GM19328 (cell line): ENCODE measurements at regions not wholly inside any gene's neighbourhood (a gene's known extent, or its start where the extent isn't known, plus 50 kb on each side); places are given as distances from the start of the nearest gene placed in this dataset.
"Not testable (repeated sequence)": the region's sequence is repeated elsewhere in the genome, so short reads cannot be mapped to it uniquely, and the experiment has no call there.

ENCODE experiments used
- ATAC-seq: cut with Tn5 transposase; IDR thresholded peaks from one replicate; pipeline ENCODE4 v1.9.1; 2021; ENCODE audit warnings: mild to moderate bottlenecking, moderate library complexity; ENCODE audit not compliant: unreplicated experiment

DNA sequence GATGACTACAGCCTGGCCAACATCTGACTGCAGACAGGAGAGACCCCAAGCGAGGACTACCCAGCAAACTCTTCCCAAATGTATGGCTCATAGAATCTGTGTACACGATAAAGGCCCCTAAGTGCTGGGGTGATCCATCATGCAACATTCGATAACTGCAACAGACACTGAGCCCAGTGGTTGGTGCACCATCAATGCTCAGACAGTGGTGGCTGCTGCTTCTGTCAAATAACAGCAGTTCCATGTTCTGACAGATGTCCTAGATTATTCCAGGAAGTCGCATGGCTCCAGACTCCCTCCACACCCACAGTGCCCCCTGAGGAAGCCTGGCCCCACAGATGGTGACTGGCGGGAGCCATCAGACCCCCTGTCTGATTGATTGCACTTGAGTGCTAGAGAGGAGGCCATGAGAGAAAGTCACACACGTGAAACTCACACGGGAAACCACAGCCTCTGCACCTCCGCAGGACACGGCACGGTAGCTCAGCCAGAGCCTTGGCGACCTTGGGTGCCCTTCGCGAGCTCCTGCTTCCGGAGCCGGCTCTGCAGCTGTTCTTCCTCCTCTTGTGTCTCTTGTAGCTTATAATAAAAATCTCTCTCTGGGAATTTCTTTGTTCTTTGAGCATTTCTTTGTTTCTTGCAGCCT is 1155.9 kb downstream of the TBC1D22A start:
- no peak for ATAC-seq

DNA sequence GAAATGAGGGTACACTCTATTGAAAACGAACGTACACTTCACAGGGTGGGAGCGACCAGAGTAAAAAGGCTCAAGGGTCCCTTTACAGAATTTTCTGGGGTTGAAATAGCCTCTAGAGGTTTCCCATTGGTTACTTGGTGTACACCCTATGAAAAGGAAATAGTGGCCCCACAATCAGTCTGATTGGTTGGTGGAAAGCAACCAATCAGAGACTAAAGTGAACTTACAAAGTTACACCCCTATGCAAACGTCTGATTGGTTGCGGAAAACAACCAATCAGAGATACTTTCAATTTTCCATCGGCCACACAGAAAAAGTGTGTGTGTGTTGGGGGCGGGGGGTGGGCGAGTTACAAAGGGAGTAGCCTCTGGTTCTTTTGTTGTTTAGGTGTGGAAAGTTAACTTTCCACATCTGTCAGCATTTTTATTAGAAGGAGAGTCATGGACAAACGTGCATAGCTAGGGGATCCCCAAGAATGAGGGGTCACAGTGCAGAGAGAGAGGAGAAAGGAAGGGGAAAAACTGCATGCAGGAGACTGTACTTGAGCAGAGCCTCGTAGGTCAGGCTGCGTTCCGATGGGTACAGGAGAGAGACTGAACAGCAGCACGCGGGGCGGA is 1152.1 kb downstream of the TBC1D22A start:
- ATAC-seq: no peak

DNA sequence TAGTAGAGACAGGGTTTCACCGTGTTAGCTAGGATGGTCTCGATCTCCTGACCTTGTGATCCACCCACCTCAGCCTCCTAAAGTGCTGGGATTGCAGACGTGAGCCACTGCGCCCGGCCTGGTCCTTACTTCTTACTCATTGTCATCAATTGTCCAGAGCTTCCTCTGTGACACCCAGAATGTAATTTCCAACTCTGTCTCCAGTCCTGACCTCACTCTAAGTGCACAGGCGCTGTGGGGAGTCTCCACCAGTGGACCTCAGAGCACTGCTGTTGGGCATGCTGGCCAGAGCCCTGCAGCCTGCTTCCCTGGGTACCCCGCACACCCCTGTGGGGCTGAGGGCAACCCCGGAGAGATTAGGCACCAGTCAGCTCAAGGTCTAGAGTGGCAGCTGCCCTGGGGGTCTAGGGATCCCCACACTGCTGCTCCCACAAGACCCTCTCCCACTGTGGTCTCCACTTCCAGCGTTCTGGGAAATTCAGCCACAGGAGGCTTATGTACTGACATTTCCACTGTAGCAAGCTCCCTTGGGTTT is 1140.3 kb downstream of the TBC1D22A start:
- no peak for ATAC-seq

DNA sequence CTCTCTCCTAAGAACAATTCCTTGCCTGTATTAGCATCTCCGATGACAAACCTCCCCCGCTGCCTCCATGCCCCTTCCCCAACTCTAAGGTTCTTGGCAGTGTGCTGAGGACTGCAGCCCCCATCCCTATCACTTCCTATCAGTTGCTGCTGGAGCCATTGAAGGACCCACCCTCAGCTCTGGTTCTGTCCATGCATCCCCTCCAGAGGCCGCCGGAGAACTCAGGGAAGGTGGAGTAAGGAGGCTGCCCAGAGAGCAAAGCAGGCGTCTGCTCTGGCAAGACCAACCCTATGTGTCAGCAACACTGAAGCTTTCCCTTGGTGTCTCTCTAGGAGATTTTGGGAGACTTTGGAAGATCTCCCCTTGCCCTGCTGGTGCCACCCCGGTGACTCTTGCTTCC is 1139.5 kb downstream of the TBC1D22A start:
- no peak for ATAC-seq

DNA sequence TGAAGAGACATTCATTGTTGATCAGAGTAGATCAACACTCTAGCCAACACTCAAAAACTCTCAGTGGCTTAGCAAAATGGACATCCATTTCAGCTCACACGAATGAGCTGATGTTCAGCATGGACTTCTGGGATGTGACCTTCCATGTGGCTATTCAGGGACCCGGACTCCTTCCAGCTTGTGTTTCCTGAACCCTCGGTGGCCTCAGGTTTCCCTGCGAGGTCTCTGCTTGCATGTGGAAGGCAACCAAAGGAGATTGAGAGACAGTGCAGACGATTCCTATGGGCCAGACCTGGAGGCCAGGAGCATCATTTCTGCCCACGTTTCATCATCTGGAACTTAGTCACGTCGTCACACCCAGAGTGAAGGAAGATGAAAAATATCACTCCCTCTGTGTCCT is 1137.4 kb downstream of the TBC1D22A start:
- ATAC-seq: no peak

DNA sequence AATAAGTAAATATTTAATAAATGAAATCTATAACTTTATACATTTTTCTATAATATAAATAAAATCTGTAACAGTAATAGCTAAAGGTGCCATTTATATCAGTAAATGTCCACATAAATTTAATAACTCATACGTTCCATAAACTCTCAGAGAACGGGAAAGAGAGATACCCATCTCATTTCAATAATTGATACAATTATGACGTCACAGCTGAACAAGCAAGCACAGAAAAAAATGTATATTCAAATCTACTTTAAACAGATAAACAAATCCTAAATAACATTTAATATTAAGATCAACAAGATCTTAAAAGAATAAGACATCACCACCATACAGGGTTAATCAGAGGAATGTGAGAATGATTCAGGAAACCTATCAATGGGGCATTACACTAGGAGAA is 1136.5 kb downstream of the TBC1D22A start:
- no peak for ATAC-seq

DNA sequence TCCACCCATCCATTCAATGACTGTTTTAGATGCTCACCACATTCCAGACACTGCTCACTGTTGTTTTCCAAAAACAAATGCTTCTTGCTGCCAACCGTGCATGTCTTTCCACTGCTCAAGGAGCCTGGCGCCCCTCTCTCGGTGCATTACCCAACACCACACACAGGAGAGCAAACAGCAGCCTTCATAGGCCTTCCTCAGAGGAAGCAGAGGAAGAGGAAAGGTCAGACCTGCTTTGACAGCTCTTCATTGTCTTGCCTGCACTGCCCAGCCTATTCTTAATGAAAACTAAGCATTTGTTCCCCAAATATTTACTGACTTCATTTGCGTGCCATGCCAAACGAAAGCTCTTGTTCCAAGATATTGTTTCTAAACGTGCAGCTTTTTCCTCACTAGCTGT is 1129.2 kb downstream of the TBC1D22A start:
- ATAC-seq: no peak

DNA sequence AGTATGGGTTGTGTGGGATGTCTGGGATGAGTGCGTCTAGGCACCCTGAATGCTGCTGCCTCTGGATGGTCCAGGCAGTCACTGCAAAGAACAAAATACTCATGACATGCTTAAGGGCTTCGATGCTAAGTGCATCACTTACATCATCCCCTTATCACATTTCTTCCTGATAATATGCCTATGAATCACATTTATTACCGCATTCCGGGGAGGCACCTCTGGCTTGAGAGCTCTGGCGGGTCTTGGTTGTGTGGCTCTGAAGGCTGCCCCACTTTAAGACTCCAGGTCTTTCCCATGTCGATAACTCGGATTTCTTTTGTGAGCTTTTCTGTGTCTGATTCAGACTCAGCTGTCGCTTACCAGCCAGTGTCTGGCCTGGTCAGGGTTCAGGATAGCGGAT is 1126.4 kb downstream of the TBC1D22A start:
- no peak for ATAC-seq

DNA sequence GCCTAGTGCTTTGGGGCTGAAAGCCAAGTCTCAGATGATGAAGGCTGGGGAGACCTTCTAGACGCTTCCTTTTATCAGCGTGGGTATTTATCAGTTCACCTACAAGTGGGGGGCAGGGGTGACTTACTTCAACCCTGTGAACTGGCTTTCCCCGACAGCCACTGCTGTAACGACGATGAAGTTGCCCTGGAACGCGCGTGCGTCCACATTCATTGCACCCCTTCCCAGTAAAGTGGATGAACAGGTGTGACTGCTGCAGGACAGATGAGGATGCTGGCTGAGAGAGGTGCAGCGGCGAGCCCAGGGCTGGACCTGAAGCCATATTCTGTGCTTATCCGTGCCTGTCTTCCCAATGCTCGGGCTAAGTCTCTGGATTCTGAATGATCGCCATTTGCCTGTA is 1122.3 kb downstream of the TBC1D22A start:
- no peak for ATAC-seq

DNA sequence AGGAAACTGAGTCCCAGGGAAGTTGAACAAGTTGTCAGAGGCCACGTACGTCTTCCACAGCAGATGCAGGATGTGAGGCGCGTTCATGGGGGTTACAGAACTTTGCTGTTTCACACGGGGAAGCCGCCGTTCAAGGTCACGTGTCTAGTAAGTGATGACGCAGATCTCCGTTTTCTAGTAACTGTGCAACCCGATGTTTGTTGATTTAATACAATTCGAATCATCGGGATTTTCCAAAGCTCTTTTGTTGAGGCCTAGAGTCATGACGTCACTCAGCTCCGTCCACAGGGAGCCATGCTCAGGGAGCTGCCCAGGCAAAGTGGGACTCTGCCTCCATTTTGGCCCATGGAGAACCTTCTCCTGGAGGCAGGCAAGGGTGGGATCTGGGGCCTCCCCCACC is 1121.8 kb downstream of the TBC1D22A start:
- no peak for ATAC-seq

DNA sequence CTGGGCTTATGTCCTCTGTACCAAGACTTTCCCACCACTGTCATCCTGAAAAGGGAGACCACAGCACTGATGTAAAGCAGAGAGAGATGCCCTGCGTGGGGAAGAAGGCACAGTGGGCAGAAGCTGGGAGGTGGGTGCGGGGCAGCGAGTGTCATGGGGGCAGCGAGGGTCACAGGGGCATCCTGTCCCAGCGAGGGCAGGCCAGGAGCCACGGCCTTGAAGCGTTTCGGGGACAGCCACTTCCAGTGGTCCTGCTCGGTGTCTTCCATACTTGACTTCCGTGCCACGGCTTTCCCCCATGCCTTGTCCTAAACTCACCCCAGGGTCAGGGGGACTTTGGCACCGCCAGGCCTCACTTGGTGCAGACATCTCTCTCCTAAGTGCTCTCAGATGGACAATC is 1121.3 kb downstream of the TBC1D22A start:
- no peak for ATAC-seq

DNA sequence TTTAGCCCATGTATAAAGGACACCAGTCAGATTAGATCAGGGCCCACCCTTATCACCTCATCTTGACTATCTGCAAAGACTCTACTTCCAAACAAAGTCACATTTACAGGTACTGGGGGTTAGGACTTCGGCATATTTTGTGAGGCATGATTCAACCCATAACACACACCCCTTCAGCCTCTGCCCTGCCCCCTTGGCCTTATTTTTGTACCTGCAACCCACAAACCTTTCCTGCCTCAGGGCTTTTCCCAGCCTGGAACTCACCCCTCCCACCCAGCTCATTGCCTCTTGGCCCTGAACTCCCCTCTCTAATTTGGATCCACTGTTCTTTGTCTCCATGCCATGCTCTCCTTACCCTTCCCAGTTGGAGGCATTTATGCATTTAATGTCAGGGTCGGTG is 1116.9 kb downstream of the TBC1D22A start:
- ATAC-seq: no peak

DNA sequence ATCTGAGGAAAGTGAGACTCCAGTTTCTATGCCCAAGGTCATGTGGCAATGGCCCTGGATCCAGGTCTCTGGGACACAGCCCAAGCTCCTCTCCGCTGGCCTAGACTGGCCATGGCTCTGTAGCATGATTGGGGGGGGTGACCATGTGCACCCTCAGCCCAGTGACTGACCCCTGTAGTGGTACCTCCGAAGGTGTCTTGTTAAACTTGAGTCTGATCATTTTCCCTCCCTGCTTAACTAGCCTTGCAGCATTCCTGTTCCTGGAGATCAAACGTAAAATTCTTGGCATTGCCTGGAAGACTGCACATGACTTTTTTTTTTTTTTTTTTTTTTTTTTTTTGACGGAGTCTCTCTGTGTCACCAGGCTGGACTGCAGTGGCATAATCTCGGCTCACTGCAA is 1116.0 kb downstream of the TBC1D22A start:
- no peak for ATAC-seq

DNA sequence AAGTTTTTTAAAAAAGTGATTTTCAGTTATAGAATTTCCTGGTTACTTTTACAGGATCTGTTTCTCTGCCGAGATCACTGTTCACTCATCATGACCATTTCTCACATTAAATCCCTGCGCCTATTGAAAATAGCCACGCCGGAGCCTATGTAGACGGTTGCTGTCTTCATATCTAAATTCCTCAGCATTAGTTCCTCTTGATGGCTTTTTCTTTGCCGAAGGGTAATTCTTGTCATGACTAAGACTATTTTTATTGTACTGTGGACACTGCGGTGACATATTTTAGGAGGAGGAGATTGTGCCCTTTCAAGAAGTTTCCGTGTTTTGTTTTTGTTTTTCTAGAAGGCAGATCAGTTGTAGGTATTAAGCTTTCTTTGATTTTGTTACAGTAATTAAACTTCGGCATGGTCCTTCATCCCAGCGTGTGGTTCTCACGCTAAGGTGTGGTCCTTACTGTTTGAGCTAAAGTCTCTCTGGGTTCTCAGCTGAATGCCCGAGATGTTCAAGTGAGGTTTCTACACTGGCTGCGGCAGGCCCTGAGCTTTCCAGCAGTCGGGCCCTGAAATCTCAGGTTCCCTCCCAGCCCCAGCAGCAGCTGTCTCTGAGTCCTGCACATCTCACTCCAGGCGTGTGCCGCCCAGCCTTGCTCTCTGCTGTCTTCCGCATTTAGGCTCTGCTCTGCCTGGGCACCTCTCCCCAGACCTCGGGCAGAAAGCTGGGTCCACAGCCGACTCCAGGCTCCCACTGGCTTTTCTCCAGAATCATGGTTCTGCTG is 1110.5 kb downstream of the TBC1D22A start:
- no peak for ATAC-seq

DNA sequence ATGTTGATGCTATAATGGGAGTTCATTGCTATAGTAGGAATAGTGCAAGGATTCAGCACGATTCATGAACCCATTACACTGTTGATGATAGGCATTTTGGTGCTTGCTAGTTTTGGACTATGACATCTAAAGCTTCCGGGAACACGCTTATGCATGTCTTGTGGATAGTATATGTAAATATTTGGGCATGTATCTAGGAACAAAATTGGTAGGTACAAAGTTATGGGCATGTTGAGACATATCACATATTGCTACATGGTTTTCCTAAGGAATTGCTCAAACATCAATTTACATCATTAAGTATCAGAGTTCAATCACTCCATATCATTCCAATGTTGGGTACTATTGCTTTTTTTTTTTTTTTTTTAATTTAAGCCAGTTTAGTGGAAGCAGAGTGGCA is 1103.2 kb downstream of the TBC1D22A start:
- no peak for ATAC-seq

DNA sequence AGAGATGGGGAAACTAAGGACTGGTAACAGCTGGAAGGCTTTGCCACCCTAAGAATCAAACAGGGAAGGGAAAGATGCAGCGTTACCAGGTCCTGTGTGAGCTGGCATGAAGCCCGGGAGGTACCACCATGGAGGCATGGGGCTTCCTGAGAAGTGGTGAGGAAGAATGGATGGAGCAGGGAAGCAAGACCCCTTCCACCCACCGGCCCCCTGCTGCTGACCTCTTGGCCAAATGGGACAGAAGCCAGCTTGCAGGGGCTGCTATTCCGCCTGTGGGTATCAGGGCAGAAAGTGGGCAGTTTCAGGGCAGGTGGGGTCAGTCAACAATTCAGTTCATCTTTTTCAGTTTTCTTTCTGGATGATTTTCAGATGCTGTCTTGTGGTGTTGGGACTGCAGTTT is 1099.9 kb downstream of the TBC1D22A start:
- no peak for ATAC-seq

DNA sequence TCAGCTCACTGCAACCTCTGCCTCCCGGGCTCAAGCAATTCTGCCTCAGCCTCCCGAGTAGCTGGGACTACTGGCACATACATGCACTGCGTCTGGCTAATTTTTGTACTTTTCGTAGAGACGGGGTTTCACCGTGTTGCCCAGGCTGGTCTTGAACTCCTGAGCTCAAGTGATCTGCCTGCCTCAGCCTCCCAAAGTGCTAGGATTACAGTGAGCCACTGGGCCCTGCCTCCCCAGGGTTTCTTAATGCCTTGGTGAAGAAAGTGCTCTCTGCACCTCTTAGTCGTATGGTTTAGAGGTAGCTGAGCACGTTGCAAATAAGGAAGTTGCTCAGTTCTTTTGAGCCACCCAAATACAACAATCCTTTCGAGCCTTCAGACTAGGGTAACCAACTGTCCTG is 1098.5 kb downstream of the TBC1D22A start:
- not testable (repeated sequence) for ATAC-seq

DNA sequence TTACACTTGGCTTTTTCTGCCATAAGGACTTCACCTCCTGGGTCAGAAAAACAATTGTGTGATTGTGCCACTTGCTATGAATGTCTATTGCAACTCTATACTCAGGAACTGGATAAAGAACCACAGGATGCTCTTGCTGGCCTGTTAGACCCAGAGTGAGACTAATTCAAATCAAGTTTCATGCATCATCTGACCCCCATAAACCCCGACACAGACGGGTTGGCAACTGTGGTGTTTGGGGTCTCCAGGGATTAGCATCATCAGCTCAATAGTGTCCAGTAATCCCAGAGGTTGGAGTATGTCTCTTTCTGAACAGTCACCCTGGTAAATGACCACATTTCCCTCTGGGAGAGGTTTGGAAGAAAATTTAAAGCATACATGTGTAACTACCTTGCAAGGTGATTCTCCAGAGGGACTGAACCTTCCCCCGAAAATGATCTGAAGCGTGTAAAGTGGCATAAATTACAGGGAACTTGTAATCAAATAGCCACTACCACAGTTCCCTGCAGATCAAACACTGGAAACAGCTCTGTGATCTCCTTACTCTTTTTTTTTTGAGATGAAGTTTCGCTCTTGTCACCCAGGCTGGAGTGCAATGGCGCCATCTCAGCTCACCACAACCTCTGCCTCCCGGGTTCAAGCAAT is 1097.6 kb downstream of the TBC1D22A start:
- no peak for ATAC-seq

DNA sequence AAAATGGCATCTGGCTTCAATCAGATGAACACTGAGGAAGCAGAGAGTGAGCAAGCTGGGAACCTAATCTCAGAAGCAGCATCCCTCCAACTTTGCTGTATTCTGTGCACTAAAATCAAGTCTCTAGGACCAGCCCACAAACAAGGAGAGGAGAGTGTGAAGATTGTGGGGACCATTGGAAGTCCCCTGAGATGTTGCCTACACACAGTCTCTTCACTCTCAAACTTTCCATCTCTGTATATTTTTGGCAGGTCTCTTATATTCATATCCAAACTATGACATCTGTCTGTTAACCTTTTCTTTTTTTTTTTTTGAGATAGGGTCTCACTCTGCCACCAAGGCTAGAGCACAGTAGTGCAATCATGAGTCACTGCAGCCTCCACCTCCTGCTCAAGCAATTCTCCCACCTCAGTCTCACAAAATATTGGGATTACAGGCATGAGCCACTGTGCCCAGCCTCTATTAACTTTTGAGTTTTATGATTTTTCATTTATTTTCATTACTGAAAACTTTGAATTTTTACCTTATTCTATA is 1096.4 kb downstream of the TBC1D22A start:
- ATAC-seq: no peak

DNA sequence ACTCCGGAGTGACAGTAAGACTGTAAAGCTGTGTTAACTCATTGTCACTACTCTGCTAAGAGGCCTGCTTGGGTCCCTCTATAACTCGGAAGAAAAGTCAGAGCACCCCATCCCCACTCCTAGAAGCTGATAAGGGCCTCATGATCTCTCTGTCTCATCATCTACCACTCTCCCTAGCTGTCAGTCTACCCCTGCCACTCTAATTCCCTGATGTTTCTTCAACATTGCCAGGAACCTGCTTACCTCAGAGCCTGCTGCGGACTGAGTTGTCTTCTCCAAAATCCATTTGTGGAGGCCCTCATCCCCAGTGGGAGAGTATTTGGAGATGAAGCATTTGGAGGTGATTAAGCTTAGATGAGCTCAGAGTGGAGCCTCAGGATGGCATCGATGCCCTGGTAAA is 1092.2 kb downstream of the TBC1D22A start:
- no peak for ATAC-seq

DNA sequence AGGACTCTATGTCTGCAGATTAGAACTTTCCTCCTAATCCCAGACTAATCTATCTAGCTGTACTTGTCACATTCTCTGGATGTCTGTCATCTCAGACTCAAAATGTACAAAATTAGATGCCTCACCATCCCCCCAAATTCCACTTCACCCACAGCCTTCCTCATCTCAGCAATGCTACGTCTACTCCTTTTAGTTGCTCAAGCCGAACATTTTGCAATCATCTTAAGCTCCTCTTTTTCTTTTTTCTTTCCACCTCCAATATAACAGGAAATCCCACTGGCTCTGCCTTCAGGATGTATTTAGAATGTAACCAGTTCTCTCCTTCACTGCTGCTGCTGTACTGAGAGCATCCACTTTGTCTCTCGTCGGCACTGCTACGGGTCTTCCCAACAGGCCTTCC is 1091.8 kb downstream of the TBC1D22A start:
- ATAC-seq: no peak
